NCI-H1092 treated with DMSO at 0.1 percent for 48 hours (cell line): ENCODE measurements at regions not wholly inside any gene's neighbourhood (a gene's known extent, or its start where the extent isn't known, plus 50 kb on each side); places are given as distances from the start of the nearest gene placed in this dataset.

Source experiments
- DNase-seq: peaks from one replicate; lab custom pipeline; 2025; lab: John Stamatoyannopoulos, UW

DNA sequence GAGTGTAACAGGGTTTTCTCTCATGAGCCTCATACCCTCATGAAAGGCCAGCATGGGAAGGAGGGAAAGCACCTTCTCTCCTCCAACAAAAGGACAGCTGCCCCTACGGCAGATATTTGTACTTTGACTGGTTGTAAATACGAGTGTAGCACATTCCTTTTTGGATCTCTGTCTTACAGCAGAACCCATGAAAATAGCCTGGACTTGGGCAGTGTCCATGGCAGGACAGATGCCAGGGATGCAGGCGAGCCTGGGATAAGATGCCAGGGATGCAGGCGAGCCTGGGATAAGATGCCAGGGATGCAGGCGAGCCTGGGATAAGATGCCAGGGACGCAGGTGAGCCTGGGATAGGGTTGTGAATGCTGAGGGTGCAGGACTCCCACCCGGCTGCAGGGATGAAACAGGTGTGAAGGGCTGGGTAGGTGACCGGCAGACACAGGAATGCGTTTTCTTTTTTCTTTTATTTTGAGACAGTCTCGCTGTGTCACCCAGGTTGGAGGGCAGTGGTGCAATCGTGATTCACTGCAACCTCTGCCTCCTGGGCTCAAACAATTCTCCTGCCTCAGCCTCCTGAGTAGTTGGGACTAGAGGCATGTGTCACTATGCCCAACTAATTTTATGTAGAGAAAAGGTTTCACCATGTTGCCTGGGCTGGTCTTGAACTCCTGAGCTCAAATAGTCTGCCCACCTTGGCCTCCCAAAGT, 120.0 kb downstream of the BEGAIN start:
- DNase-seq: no peak

GRCh38 chr14:100467939-100468338, 119.3 kb downstream of the BEGAIN start:
- no peak for DNase-seq

DNA sequence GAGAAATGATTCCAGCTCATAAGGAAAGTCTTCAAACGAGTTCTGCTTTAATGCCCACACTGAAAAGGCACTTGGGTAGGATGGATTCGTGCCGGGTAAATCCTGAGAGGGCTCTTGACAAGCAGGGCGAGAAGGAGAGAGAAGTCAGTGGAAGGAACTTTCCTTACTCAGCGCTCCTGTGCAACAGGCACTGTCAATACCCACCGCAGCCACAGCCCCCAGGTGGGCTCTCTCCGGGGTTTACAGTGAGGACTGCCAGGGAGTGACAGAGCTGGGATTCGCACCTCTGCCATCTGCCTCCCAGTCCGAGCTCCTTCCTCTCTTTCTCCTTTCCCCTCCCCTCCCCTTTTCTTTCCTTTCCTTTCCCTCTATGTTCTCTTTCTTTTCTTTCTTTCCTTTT, 118.7 kb downstream of the BEGAIN start:
- no peak for DNase-seq

- no peak for DNase-seq
Observed at GRCh38 chr14:100469632-100470522, 117.3 kb downstream of the BEGAIN start.

DNA sequence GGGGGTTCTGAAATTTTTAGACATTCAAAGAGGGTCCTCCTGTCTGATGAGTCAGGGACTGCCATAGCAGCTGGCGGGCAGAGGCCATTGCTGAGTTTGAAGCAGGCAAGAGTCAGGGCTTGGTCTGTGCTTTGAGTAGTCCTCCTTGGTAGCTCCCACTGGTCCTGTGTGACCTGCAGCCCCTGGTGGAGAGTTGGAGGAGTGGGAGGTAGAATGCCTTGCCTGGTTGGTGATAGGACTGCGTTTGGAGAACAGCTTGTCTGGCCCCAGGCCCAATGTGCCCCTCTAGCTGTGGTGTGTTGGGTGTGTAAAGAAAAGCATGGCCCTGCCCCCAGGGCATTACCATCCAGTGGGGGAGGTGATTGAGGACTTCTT, 116.7 kb downstream of the BEGAIN start:
- no peak for DNase-seq

DNA sequence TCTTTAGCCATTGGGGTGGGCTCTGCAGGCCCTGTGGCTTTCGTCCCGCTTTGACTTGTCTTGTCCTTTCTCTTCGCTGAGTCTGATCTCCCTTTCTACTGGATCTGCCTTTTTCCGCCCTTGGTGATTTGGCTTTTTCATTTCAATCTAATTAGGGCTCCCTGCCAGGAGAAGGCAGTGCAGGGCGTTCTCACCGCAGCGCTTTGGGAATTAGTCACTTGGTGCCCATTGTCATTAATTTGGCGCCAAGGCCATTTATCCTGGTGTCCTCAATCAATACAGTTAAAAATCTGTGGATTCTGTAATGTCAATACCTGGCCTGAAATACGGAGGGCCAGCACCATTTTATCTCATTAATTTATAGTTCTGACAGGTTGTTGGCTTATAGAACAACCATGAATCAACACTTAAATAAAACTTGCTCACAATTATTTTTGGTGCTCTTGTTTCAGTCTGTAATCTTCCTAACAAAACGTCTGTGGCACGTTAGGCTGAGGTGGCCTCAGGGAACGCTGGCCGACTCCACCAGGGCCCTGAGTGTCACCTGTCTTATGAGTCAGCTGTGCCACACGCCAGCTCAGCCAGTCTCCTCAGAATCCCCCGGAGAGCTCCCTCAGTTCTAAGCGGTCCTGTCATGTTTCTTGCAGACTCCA, 115.7 kb downstream of the BEGAIN start:
- DNase-seq: peak; percentile 49

- peak; percentile 44 for DNase-seq
Observed at GRCh38 chr14:100472094-100472455, 115.1 kb downstream of the BEGAIN start.

- DNase-seq: no peak
Observed at GRCh38 chr14:100472491-100472890, 114.7 kb downstream of the BEGAIN start.

- DNase-seq: no peak
Observed at GRCh38 chr14:100473249-100473648, 114.0 kb downstream of the BEGAIN start.

DNA sequence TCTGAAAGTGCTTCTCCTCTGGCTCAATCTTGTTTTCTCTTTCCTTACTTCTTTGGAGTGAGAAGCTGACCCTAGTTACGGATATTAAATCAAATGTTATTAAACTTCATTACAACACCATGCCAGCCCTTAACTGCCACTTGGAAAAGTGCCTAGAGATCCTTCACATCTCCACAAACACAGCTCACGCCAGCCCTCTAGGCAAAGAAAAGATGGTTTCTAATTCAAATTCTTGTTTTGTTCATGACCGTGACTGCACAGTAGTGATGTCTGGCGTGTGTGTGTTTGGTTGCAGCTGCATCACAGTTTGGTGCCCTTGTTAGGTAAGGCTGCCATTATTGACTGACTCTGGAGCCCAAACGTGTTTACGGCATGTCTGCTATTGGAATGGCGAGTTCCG, 113.0 kb downstream of the BEGAIN start:
- DNase-seq: peak; percentile 33

DNA sequence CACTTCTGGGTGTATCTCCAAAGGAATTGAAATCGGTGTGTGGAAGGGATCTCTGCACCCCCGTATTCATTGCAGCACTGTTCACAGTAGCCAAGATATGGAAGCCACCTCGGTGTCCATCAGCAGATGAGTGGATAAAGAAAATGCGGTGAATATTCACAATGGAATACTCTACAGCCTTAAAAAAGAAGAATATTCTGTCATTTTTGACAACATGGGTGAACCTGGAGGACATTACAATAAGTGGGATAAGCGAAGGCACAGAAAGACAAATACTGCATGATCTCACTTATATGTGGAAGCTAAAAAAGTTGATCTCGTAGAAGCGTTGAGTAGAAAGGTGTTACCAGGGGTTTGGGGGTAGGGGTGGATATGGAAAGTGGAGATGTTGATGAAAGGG, 111.9 kb downstream of the BEGAIN start:
- no peak for DNase-seq

- no peak for DNase-seq
Observed at GRCh38 chr14:100476012-100476822, 111.0 kb downstream of the BEGAIN start.

DNA sequence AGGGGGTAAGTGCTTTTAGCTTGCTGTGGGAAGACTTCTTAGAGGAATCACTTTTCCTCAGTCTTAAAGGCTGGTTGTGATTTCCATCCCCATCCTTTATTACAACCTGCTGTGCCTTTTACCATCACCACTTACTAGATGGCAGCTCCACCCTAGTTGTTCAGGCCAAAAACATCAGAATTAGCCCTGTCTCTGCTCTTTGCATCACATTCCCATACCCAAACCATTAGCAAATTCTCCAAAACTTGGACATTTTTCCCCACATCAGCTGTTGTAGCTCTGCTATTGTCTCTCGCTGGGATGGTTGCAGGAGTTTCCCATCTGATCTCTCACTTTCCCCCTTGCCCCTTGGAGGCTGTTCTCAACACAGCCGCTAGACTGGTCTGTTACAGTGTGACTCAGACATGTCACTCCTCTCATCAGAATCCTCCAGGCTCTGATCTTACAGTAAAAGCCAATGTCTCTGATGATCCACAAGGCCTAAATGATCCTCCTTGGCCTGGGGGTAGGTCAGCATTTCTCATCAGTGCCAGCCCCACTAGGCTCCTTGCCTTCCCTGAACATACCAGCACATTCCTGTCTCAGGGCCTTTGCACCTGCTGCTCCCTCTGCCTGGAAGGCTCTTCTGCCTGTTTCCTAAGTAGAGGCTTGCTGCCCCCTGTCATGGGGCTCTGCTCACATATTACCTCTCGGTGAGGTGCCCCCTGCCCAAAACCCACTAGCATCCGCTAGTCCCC, 102.5 kb downstream of the BEGAIN start:
- no peak for DNase-seq

GRCh38 chr14:100486025-100486828, 101.0 kb downstream of the BEGAIN start:
- DNase-seq: no peak
